PC-3 (cell line): ENCODE measurements at regions not wholly inside any gene's neighbourhood (a gene's known extent, or its start where the extent isn't known, plus 50 kb on each side); places are given as distances from the start of the nearest gene placed in this dataset.

Source experiments
- ATAC-seq: fragments of 200-7000 bp; cut with Tn5 transposase; 2 replicates; pipeline ENCODE4 v1.9.1; 2020; ENCODE audit warnings: mild to moderate bottlenecking, moderate library complexity
- BruUV-seq: library from RNA; stranded (reverse); fragments of 400-500 nt; replicated peaks from 2 replicates; lab custom pipeline; 2021; lab: Mats Ljungman, UMichigan
- CTCF ChIA-PET: fragments of 300-600 bp; sonication (Branson Sonifier 250); formaldehyde crosslinking; loops from one replicate; lab custom pipeline; 2022; ENCODE audit warnings: antibody characterized with exemption; lab: Charles Lee
- POLR2A ChIA-PET: fragments of 300-600 bp; sonication (Branson Sonifier 250); formaldehyde crosslinking; loops from one replicate; lab custom pipeline; 2022; ENCODE audit warnings: antibody characterized with exemption; ENCODE audit not compliant: unreplicated experiment; lab: Charles Lee
- DNase-seq: peaks from one replicate; pipeline ENCODE4 v3.0.0-alpha.2; 2015
- H2AFZ ChIP-seq: fragments of 300-600 bp; sonication (generic); 2 replicates; pipeline ENCODE4 v1.6.0; 2016; ENCODE audit warnings: antibody characterized with exemption, low read length
- H3F3A ChIP-seq: fragments of 300-600 bp; sonication (generic); one replicate; pipeline ENCODE4 v1.6.0; 2017; ENCODE audit warnings: antibody characterized with exemption, low read length, control low read depth, mild to moderate bottlenecking; ENCODE audit not compliant: unreplicated experiment
- H3K27ac ChIP-seq: fragments of 300-600 bp; sonication (generic); 2 replicates; pipeline ENCODE4 v1.5.1; 2016; ENCODE audit warnings: mild to moderate bottlenecking, low read length
- H3K27me3 ChIP-seq: fragments of 300-600 bp; sonication (generic); 2 replicates; pipeline ENCODE4 v1.6.1; 2016; ENCODE audit warnings: low read length, mixed read lengths
- H3K36me3 ChIP-seq: fragments of 300-600 bp; sonication (generic); 2 replicates; pipeline ENCODE4 v1.6.1; 2016; ENCODE audit warnings: low read depth, mixed run types, low read length, mixed read lengths
- H3K4me1 ChIP-seq: fragments of 300-600 bp; sonication (generic); 2 replicates; pipeline ENCODE4 v1.5.1; 2016; ENCODE audit warnings: low read length; ENCODE audit not compliant: insufficient read depth
- H3K4me2 ChIP-seq: fragments of 300-600 bp; sonication (generic); 2 replicates; pipeline ENCODE4 v1.6.0; 2016; ENCODE audit warnings: low read length
- H3K4me3 ChIP-seq: fragments of 300-600 bp; sonication (generic); 2 replicates; pipeline ENCODE4 v1.5.1; 2016; ENCODE audit warnings: mild to moderate bottlenecking, low read length, mixed read lengths
- H3K79me2 ChIP-seq: fragments of 300-600 bp; sonication (generic); 2 replicates; pipeline ENCODE4 v1.6.1; 2017; ENCODE audit warnings: low read length, mixed read lengths
- H3K9ac ChIP-seq: fragments of 300-600 bp; sonication (generic); 2 replicates; pipeline ENCODE4 v1.6.0; 2016; ENCODE audit warnings: mild to moderate bottlenecking, low read length
- H3K9me2 ChIP-seq: fragments of 300-600 bp; sonication (generic); replicated peaks from 2 replicates; pipeline ENCODE4 v1.6.1; 2016; ENCODE audit warnings: mixed run types, low read length, mixed read lengths
- H3K9me3 ChIP-seq: fragments of 300-600 bp; sonication (generic); 2 replicates; pipeline ENCODE4 v1.6.1; 2016; ENCODE audit warnings: low read length, mixed read lengths
- H4K20me1 ChIP-seq: fragments of 300-600 bp; sonication (generic); 2 replicates; pipeline ENCODE4 v1.6.1; 2016; ENCODE audit warnings: low read length, mixed read lengths
- EZH2 ChIP-seq: fragments of 300-600 bp; sonication (generic); IDR thresholded peaks from one replicate; pipeline ENCODE4 v1.6.1; 2017; ENCODE audit warnings: antibody characterized with exemption, mild to moderate bottlenecking, low read length; ENCODE audit not compliant: unreplicated experiment
- EZH2phosphoT487 ChIP-seq: fragments of 300-600 bp; sonication (generic); IDR thresholded peaks from 2 replicates; pipeline ENCODE4 v1.6.1; 2018; ENCODE audit warnings: mild to moderate bottlenecking, antibody characterized with exemption, low read length, borderline replicate concordance
- intact Hi-C: fragments of 100-400 bp; cut with micrococcal nuclease; formaldehyde crosslinking; loops from 2 replicates; pipeline ENCODE4 v1.9.0; 2023
- TF ChIP-seq, protein P1 (sequence below): fragments of 300-600 bp; sonication (generic); conservative IDR thresholded peaks from 2 replicates; pipeline ENCODE4 v1.5.1; 2017; ENCODE audit warnings: antibody characterized with exemption, low read depth, mild to moderate bottlenecking, low read length

GRCh38 chr4:15233264-15233597 is 194.6 kb upstream of the C1QTNF7 start:
- Histone ChIP-seq H2AFZ (no peak overlapping the region), H3F3A (peaks cover 2% of the 10 kb centered on the region), H3K27ac (no peak overlapping the region), H4K20me1 (no peaks in the 10 kb centered on the region), H3K4me1 (peaks cover 19% of the 10 kb centered on the region), H3K9ac (no peak overlapping the region), H3K36me3 (no peaks in the 10 kb centered on the region), H3K27me3 (no peaks in the 10 kb centered on the region), H3K9me3 (no peaks in the 10 kb centered on the region), H3K4me3 (no peak overlapping the region), H3K4me2 (no peak overlapping the region), H3K9me2 (no peaks in the 10 kb centered on the region), H3K79me2 (no peaks in the 10 kb centered on the region)
- ChIA-PET CTCF (no interaction called here), POLR2A (no interaction called here)
- TF ChIP-seq, protein P1, sequence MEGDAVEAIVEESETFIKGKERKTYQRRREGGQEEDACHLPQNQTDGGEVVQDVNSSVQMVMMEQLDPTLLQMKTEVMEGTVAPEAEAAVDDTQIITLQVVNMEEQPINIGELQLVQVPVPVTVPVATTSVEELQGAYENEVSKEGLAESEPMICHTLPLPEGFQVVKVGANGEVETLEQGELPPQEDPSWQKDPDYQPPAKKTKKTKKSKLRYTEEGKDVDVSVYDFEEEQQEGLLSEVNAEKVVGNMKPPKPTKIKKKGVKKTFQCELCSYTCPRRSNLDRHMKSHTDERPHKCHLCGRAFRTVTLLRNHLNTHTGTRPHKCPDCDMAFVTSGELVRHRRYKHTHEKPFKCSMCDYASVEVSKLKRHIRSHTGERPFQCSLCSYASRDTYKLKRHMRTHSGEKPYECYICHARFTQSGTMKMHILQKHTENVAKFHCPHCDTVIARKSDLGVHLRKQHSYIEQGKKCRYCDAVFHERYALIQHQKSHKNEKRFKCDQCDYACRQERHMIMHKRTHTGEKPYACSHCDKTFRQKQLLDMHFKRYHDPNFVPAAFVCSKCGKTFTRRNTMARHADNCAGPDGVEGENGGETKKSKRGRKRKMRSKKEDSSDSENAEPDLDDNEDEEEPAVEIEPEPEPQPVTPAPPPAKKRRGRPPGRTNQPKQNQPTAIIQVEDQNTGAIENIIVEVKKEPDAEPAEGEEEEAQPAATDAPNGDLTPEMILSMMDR: no peak
- TF ChIP-seq EZH2 (no peak), EZH2phosphoT487 (no peak)
- no TSS peak for BruUV-seq
- no peak for ATAC-seq
- intact Hi-C loops: no loop called here
- no peak for DNase-seq

- H3K9ac ChIP-seq: no peak overlapping the region
- ChIA-PET POLR2A (no interaction called here), CTCF (no interaction called here)
- H3K27ac ChIP-seq: no peak overlapping the region
- no peaks in the 10 kb centered on the region for H3K9me3 ChIP-seq
- H4K20me1 ChIP-seq: no peaks in the 10 kb centered on the region
- TF ChIP-seq, protein P1: no peak
- TF ChIP-seq EZH2phosphoT487: no peak
- BruUV-seq: no TSS peak
- intact Hi-C loops: no loop called here
- H3K4me3 ChIP-seq: no peak overlapping the region
- no peaks in the 10 kb centered on the region for H3K9me2 ChIP-seq
- H3K4me1 ChIP-seq: peaks cover 19% of the 10 kb centered on the region
- ATAC-seq: no peak
- DNase-seq: no peak
- H3K27me3 ChIP-seq: no peaks in the 10 kb centered on the region
- peak overlapping the region; percentile 74; the same call in 1 of the 2 replicates for H3K4me2 ChIP-seq
- H2AFZ ChIP-seq: no peak overlapping the region
- no peaks in the 10 kb centered on the region for H3K79me2 ChIP-seq
- no peaks in the 10 kb centered on the region; the same call in 1 of the 2 replicates for H3K36me3 ChIP-seq
- peaks cover 2% of the 10 kb centered on the region for H3F3A ChIP-seq
These were observed 194.2 kb upstream of the C1QTNF7 start for GRCh38 chr4:15233626-15234025.

GRCh38 chr4:15234116-15234855 is 193.5 kb upstream of the C1QTNF7 start:
- no peaks in the 10 kb centered on the region for H3K79me2 ChIP-seq
- H3K36me3 ChIP-seq: no peaks in the 10 kb centered on the region; the same call in 1 of the 2 replicates
- ATAC-seq (peak; percentile 69), DNase-seq (peak; percentile 57)
- H3K9me3 ChIP-seq: no peaks in the 10 kb centered on the region
- H4K20me1 ChIP-seq: no peaks in the 10 kb centered on the region
- peaks cover 19% of the 10 kb centered on the region for H3K4me1 ChIP-seq
- H3K27ac ChIP-seq: peak overlapping the region; percentile 92
- BruUV-seq: no TSS peak
- intact Hi-C loops: no loop called here
- H3F3A ChIP-seq: peaks cover 2% of the 10 kb centered on the region
- no peaks in the 10 kb centered on the region for H3K9me2 ChIP-seq
- H3K4me3 ChIP-seq: peak overlapping the region; percentile 32; the same call in 1 of the 2 replicates
- peak overlapping the region; percentile 63 for H3K9ac ChIP-seq
- no peaks in the 10 kb centered on the region for H3K27me3 ChIP-seq
- POLR2A ChIA-PET: no interaction called here
- CTCF ChIA-PET: no interaction called here
- no peak overlapping the region for H2AFZ ChIP-seq
- TF ChIP-seq, protein P1: no peak
- TF ChIP-seq EZH2phosphoT487 (no peak), EZH2 (no peak)
- peak overlapping the region; percentile 74 for H3K4me2 ChIP-seq
